T-helper 2 cell (primary cell): ENCODE measurements at regions not wholly inside any gene's neighbourhood (a gene's known extent, or its start where the extent isn't known, plus 50 kb on each side); places are given as distances from the start of the nearest gene placed in this dataset.
"Not testable (repeated sequence)": the region's sequence is repeated elsewhere in the genome, so short reads cannot be mapped to it uniquely, and the experiment has no call there.

Source experiments
- DNase-seq, 5 experiments: peaks; one replicate each; pipeline versions ENCODE4 v3.0.0 to v3.0.0-alpha.2; 2012 to 2022

DNA sequence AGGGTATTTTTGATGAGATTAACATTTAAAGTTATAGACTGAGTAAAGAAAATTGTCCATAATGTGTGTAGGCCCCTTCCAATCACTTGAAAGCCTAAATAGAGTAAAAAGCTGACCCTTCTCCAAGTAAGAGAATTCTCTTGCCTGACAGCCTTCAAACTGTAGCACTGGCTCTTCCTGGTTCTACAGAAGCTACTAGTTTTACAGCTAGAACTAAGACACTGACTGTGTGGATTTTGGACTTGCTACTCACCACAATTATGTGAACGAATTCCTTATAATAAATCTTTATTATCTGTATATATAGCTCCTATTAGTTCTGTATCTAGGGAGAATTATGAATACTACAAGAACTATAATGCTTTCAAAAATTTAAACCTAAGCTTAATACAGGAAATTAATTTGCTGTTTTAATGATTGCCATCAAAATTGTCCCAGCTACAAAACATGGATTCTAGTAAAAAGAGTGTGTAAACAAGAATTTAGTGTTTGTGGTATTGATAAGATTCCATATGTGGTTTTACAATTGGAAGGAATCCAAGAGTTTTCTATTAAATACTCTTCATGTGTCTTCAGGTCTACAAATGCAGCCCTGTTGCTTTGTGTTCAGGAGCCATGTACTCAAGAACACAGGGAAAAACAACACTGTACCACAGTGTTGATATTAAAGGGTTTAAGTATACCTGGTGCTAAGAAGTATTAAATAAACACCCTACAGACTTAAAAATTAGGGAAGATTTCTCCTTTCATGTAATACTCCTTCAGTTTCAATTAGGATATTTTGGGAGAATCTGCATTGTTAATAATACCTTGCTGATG, 366.5 kb downstream of the CXXC4 start:
- DNase-seq = no peak

DNA sequence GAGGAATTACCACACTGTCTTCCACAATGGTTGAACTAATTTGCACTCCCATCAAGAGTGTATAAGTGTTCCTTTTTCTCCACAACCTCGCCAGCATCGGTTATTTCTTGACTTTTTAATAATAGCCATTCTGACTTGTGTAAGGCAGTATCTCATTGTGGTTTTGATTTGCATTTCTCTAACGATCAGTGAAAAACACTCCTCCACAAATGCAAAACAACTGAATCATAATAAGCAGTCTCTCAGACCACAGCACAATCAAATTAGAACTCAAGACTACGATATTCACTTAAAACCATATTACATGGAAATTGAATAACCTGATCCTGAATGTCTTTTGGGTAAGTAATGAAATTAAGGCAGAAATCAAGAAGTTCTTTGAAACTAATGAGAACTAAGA, 371.7 kb downstream of the CXXC4 start:
- DNase-seq = no peak

DNA sequence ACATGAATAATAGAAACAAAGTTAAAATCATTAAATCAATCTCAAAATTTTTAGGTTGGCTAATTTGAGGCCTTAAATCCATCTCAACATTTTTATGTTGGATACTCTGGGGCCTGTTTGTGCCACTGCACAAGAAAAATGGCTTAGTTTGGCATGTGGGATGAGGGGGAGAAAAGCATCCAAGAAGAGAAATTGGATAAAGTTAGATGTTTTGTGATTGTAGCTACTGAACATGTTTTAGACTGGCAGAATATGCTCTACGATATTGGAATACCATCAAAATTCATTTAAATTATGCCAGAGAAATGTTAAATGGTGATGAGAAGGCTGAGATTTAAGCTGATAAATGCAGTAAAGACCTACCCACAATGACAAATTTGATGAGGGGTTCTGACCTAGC, 376.9 kb downstream of the CXXC4 start:
- no peak for DNase-seq

DNA sequence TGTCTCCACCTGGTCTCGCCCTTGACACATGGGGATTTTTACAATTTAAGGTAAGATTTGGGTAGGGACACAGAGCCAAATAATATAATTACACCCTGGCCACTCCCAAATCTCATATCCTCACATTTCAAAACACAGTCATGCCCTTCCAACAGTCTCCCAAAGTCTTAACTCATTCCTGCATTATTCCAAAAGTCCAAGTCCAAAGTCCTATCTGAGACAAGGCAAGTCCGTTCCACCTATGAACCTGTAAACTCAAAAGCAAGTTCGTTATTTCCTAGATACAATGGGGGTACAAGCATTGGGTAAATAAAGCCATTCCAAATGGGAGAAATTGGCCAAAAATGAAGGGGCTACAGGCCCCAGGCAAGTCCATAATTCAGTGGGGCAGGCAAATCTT, 380.8 kb downstream of the CXXC4 start:
- no peak for DNase-seq

DNA sequence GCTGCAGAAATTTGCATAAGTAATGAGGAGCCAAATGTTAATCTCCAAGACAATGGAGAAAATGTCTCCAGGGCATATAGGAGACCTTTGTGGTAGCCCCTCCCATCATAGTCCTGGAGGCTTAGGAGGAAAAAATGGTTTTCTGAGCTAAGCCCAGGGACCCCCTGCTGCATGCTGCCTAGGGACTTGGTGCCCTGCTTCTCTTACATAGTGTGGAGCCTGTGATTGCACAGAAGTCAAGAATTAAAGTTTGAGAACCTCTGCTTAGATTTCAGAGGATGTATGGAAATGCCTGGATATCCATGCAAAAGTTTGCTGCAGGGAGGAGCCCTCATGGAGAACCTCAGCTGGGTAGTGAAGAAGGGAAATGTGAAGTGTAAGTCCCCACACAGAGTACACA, 379.4 kb upstream of the TACR3 start:
- DNase-seq = no peak

DNA sequence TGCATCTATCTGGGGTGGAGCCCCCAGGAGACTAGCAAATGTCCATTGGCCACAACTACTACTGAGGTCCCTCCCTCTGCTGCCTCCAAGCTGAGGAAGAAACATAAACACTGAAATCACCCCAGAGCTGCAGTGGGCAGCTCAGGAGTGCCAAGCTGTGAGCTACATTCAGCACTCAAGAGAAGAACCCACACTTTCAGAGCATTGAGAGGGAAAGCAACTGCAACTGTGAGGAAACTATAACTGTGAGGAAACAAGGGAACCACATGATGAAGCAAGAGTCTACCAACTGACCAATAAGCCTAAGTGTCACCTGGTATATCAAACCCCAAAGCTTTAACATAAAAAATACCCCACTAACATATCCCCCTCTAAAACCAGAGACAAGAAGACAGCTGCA, 373.5 kb upstream of the TACR3 start:
- no peak for DNase-seq

DNA sequence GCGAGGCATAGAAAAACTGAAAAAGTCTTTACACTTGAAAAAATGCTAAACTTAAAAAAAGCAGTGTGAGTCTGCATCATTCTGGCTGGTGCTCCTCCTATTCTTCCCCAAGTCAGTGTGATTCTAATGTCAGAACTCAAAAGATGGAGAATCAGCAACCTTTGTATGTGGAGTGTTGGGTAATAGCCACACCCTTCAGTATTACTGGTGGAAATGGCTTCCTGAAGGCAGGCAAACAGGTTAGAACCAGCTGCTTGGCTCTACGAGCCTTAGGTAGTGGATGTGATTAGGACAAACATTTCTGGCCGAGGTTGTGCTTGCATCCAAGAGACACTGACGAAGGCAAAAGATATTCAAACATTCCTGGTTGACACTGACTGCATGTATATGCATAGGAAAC, 353.4 kb upstream of the TACR3 start:
- DNase-seq = no peak

DNA sequence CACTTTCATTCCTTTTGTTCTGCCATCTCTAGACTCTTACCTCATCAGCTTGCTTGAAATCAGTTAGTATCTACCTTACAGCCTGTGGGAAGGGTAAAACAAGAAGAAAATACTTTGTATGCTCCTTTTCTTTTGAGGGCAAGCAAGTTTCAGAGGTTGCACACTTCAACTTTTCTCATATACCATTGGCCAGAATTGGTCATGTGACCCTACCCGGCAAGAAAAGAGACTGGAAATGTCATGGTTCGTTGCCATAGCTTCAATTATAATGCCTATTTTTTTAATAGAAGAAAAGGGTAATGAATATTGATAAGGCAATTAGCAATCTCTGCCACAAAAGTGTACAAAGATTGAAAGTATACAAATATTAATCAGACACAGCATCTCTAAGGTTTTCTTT, 346.7 kb upstream of the TACR3 start:
- DNase-seq = no peak

DNA sequence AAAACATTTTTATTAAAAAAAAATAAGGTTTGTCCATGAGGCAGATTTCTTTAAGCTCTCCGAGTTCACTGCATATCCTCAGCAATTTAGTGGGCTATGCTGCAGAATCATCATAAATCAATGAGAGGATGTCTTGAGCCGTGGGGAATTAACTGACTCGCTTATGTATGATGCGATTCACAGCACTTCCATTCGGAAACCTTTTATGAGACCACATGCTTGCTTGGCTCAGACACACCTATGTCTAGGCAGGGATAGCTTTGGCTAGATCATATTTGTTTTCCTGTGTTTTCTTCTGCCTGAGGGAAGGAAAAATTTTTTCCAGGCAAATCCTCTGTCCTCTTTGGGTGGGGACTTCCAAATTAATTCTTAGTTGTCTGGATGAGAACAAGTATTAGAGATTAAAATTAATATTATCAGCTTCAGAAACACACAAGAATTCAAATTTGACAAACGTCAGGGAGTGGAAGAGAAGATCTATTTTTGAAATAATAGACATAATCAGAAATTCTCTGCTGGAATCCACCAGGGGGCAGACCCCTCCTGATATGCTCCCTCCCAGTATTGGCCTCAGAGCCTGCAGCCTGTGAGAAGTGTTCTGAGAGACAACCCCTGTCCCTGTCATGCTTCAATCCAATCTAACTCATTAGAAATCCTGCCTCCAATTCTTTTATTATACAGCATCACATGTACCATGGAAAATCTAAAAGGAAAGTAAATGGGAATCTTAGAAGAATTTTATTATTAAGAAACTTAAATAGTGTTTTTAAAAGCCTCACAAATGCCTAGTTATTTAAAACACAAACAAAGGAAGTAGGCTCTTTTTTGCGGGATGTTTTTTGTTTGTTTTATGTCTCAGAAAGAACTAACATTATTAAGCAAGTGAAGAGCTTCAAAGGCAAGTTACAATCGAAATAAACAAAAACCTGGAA, 345.1 kb upstream of the TACR3 start:
- DNase-seq = peak in 1 of 5 experiments; percentile 8

DNA sequence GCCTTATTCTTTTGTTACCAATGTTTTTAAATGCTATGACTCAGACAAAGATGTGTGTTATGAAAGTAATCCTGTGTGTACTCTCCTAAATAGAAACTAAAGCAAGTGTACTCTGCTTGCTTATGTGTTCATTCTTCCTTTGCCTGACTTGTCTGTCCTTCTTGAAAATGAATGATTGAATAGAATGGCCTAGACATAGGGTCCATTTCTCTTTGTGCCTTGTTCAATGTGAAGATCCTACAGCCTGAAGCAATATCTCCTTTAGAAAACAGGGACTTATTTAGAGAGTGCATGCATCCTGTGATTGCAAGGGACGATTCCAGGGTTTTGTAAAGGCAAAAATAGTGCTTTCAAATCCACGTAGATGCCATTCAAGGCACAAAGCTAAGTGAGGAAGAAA, 343.6 kb upstream of the TACR3 start:
- no peak for DNase-seq

DNA sequence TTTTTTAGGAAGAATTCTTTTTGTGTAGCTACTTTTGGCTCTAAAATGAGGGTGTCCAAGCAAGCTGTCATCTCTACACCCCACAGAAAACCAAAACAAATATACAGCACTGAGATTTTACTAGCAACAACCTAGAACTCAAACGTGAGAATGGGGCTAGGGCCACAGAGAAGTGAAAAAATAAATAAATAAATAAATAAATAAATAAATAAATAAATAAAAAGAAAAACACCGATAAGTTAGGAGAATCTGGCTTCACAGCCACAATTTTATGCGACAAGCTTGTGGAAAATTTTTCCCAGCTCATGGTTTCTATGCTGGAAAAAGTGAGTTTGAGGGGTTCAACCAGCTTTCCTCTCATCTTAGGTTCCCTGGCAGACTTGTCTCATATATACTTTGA, 324.6 kb upstream of the TACR3 start:
- no peak for DNase-seq

DNA sequence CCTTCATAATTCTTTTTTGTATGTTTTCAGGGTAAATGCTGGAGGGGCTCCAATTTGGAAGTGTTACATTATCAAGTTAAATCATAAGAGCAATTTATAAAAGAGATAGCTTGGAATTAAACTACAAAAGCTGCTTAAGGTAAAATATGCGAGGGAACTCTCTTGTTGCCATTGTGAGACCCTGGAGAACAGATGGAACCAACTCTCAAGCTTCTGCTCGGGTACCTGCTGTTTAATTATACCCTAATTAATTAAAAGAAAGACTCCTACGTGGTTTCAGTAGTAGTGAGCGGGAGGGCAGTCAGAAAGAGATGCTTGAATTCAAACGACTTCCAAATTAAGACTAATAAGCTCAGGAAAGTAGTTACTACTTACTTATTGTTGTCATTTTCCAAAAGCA, 313.1 kb upstream of the TACR3 start:
- no peak for DNase-seq

DNA sequence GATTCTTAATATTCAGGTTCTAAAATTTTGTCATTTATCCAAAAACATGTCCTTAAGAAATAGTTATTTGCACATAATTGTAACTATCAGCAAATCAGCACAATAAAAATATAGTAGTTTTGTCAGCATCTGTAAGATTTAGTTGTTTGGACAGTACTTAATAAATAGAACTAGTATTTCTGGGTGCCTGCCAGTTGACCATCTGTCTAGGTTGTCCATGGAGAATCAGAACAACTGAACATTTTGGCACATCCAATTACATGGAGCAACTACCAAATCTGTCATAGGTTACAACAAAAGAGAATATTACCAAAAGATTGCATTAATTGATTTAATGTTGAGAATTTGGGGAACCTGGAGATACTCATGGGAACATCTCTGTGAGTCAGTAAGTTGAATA, 305.5 kb upstream of the TACR3 start:
- no peak for DNase-seq

DNA sequence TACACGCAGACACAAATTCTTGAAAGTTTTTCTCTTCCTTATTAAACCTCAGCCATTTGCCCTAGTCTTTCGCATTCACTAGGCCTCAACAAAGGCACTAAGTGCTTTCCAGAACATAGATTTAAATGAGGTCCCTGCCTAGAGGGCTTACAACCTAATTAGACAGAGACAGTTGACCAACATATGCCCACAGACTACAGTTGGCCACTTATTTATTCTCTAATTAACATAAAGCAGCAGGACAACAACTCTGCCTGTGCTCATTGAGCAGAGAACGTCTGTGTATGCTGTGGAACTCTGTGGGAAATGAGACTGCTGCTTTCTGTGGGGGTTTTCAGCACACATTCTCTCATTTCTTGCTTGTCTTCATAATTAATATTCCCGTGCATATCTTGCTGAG, 303.0 kb upstream of the TACR3 start:
- DNase-seq = no peak

DNA sequence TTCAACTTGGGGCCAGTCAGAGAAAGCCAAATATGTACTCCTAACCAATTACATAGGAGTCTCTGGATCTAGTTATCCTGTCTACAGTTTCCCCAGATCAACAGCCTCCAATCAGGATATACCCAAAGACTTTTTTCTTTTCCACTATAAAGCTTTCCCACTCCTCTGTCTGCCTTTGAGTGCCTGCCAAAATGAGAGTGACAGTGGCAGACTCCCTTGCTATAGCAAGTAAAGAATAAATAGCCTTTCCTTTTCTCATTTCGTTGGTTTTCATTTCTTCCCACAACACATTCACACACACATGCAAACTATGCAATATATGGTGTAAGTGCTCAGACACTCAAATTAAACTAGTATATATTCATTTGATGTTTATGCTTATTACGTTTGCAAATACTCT, 302.4 kb upstream of the TACR3 start:
- DNase-seq = no peak

DNA sequence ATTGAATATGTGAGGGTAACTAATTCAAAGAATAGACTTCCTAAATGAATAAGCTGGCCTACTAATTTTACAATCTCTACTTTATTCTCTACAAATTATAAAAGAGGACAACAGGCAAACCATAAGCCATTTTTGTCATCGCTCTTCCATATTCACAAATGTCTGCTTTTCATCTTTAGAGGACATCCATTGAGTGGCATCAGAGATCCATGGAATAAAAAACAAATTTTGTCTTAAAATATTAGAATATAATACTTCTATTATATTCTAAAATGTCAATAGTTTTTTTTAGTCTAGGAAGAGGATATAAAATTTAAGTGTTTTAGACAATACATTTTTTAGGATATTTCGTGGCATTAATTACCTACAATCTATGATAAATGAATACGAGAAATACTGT, 300.9 kb upstream of the TACR3 start:
- DNase-seq = no peak

DNA sequence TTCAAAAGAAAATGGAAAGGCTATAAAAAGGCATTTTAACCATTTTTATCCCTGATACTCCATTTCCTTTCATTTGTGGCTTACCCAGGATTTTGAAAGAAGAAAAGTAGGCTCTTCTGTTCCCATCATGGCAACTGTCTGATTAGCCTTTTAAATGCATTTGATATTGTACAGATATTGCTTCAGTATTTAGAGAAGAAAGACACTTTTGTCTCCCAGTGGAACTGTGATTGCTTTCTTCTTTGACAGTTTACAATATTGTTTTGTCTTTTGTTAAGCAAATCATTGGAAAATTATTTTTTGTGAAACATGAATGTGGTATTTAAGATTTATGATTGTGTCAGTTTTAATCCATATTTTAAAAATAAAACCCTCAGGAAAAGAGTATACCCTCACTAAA, 297.4 kb upstream of the TACR3 start:
- DNase-seq = no peak

DNA sequence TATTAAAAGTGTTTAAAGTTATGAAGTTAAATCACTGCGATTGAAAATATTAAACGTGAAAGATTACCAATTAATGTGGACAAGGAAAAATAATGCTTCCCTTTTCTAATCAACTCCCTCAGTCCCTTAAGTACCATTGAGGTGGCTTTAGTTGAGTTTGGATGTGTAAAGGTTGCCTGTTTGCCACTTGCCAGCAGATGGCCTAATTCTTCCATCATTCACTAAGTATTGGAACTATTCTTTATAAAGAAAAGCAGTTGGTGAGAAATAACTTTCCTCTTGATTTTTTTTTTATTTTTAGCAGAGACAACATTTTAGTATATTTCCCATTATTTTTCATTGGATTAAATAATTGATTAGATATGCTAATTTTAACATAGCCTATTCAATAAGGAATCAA, 295.9 kb upstream of the TACR3 start:
- peak in 1 of 5 experiments; percentile 1 for DNase-seq

DNA sequence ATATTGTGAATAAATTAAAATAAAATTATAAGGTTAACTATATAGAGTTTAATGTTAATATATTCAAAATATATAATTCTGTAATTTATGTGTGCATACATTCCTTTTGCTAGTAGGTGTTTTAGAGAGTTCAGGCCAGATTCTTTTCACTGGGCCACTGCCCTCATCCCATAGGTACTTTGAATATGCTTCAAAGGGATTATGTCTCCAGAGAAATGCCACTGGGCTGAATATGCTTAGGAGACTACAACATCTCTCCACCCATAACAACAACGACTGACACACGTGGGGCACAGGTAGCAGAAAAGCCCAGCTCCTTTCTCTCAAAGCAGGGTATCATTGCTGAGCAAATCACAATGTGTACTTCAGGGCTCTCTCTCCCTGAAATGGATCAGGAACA, 290.9 kb upstream of the TACR3 start:
- no peak for DNase-seq

DNA sequence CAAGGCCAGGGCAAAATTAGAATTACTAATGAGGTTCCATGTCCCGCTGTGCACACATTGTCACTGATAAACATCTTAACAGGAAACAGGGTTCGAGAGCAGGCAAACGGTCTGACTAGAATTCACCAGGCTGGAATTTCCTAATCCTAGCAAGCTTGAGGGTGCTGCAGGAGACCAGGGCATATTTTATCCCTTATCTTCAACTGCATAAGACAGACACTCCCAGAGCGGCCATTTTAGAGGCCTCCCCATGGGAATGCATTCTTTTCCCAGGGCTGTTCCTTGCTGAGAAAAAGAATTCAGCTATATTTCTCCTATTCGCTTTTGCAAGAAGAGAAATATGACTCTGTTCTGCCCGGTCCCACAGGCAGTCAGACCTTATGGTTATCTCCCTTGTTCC, 282.5 kb upstream of the TACR3 start:
- DNase-seq = not testable (repeated sequence)

DNA sequence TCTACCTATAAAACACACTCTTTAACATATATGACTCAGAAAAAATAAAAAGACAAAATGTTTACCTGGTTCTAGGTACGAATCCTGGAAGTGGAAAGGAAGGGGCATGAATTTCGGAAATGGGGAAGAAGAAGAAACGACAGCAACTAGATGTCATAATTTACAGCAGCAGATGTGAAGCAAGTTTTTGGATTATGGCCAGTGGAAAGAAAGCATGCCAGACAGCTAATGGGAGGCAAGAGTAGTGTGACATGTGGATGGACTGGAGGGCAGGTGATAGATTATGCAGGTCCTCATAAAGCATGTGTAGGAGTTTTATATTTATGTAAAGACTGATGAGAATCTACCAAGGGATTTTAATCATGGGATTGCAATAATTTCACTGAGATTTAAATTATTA, 279.0 kb upstream of the TACR3 start:
- DNase-seq = no peak

DNA sequence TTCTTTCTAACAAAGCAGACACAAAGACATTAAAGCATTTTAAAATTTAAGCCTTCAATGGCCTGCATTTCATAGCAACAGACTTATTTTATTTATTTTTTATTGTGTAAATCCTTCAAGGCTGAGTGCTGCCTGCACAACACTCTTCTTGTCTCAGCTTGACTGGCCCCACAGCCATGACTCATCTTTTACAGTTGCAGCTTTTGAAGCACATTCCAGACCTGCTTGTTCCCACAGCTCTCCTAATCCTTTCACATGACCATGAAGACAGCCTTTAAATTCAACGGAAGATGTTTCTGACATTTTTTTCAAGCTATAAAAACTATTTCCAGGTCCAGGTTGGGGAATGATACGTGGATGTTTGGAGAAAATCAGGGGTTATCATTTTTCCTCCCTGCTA, 276.9 kb upstream of the TACR3 start:
- DNase-seq = no peak

DNA sequence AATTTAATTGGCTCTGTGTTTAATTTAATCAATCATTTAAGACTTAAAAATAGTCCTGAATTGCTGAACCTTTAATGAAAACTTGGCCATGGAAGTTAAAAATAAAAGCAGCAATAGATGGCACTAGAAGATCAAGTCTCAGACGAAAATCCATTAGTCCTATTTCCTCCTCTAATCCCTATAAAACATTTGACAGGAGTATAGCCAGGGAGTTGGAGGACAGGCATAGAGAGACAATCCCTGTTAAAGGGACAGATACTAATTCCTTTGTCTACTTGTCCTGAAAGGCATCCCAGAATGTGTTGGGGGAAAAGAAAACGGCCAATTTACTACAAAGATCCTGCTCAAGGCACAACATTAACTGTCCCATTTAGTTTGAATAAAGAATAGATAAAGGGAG, 276.3 kb upstream of the TACR3 start:
- no peak for DNase-seq

DNA sequence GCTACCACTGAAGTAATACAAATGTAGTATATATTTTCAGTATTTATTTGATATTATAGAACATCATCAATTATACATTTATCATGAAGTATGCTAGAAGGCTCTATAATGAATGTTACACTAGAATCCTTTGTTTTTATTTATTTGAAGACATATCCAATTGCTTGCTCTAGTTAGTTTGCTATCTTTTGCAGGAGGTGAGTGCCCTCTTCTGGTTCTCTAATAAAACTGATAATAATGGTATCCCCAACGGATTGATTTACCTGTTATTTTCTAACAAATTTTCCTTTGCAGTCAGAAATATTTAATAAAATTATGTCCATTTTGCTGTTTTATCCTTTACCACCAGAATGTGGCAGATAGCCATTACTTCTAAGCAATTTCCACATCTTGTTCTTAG, 274.3 kb upstream of the TACR3 start:
- no peak for DNase-seq
